ENCODE measurements at regions not wholly inside any gene's neighbourhood (a gene's known extent, or its start where the extent isn't known, plus 50 kb on each side); places are given as distances from the start of the nearest gene placed in this dataset.

DNA sequence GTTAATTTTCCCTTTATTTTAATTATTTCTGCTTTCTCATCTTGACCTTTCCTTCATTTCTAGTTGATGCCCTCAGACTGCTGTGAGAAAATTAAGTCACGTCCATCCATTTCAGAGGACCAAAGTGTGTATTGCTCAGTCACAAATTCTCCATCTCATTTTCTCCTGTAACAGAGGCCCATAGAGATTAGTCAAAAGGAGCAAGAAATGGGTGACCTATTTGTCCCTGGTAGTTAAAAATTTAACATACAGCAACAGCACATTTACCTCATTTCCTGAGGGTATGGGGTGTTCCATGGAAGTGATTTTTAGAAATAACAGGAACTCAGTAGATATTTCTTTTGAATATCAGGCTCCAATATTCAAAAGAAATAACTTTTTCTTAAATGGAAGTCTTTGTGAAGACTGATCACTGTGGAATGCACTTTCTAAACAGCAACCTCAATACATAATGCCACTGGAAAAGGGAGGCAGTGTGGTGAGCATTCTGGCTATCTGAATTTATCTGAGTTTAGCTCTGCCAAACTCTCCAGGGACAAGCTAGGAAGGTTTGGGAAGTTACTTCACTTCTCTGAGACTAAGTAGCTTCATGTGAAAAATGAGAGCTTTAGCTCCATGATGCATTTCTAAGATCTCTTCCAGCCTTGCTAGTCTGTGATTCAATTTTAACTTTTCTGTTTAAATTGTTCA lies 808.2 kb downstream of the SQOR start:
- DNase-seq: no peak

DNA sequence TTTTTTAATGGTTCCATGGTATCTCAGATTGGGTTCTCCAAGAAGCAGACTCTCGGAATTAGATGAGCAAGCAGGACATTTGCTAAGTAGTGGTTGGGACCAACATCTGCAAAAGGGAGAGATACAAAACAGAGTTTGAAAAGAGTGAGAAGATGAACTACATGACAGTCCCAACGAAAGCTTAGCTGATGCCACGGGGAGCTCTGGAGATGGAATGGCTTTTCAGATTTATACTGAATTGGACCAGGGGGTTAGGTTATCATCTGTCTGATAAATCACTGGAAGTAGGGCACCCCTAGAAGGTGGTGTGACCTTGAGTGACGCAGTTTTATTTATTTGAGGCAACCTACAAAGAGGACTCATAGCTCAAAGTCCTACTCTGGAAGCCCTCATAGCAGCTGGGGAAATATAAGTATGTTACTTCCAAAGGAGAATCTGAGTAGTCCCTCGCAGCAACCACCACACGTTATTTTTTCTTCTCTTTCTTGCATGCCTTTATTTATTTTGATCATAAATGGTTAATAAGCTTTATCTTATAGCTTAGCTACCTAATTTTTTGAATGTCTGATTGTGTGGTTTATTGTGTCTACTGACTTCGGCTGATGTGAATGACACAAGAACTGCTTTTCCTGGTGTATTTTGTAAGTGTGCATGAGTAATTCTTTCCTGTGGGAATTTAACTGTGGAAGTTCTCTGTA lies 815.4 kb downstream of the SQOR start:
- DNase-seq: no peak

DNA sequence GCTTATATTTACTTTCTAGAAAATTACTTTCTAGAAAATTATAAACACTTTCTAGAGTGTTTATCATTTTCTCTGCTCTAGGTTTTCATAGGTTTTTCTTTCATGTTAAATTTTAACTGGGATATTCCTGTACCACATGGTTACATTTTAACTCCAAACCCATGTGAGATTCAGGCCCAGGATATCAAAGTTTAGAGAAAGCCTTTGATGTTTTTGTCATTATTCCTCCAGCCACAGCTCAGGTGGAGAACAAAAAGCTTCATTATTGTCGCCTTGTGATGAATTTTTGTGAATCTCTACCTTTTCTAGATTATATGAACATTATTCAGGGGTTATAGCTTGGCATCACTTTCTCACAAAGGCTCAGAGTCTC lies 816.0 kb downstream of the SQOR start:
- no peak for DNase-seq

DNA sequence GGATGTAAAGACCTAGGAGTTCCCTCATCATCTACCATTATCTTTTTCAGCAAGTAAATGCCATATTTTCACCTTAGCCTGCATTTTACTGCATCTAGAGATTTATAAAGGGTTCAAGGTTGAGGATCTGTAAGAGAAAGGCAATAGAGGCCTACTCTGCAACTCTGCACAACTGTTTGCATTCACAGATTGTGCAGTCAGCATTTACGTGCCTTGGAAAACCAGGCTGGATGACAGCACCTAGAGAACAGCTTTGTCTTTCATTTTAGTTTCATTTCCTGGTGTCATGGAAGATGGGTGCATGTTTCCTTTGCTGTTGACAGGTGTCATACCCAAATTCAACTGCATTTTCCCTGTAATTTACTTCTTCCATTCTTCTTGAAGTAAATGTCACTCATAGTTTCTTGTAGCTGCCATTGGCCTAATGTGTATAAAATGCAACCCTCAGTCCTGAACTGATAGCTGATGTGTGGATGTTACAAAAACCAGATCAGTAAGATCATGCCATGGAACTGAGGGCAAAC lies 817.5 kb downstream of the SQOR start:
- DNase-seq: no peak

DNA sequence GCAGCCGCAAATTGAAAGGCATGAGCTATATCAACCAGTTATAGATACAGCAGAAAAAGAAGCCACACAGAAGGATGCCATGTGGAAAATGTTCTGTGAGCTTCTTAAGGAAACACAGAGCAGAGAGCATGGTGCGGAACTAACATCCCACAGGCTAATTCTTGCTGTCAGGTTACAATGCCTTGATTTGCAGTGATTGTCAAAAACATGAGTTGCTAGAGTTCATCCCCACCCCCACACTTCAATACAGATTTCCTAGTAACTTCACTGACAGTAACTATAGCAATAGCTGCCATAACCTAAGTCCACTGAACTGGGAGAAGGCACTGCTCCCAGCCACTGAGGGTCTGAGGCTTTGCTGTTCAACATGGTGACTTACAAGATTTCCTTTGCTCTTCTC lies 821.6 kb downstream of the SQOR start:
- DNase-seq: no peak

DNA sequence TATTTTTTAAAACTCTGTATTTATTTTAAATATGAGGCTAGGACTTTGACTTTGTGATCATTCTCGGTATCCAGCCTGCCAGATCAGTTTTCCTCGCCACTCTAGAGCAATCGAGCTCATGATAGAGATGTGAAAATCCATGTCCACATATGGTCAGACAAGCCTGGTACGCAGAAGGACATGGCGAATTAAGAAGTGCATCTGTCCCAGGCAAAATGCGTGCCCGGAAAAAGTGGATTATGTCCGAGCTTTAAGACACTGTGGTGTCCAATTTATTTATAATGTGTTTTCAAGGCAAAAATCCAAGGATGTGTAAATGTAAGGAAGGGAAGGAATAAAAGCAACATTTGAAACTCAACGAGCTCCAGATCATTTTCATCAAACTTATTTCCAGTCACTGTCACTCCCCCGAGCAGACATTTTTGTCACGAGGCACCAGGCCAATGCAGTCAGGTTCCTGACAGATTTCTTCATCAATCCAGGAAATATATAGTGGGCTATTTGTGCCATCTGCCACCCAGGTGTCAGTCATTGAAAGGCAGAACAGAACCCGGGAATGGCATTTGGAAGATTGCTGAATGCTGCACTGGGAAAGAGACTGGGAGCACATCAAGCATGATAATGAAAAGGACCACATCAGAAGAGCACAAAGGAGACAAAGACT lies 825.7 kb downstream of the SQOR start:
- no peak for DNase-seq

DNA sequence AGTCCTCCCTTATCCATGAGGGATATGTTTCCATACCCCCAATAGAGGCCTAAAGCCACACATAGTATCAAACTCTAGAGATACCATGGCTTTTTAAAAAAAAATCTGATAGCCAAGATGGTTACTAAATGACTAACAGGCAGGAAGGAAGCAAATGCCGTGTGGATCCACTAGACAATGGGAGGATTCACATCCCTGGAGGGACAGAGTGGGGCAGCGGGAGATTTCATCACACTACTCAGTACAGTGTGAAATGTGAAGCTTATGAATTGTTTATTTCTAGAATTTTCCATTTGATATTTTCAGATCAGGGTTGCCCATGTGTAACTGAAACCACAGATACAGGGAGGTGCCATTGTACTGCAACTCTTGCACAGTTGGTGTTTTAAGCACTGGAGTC lies 826.6 kb downstream of the SQOR start:
- no peak for DNase-seq

DNA sequence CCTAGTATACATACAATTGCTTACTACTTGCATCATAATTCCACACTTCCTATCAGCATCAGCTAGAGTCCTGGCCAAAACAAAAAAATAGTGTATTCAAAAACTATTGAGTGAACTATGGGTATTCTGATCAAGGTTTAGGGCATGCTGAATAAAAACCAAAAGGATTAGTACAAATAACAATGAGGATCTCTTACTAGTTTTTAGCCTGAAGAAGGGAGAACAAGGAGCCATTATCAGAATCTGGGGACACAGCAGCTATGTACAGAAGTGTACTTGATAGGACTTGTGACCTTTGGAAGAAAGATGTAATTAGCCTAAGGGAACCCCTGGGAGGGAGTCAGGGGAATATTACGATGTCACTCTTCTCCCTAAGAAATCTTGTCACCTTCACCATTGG lies 832.2 kb downstream of the SQOR start:
- DNase-seq: no peak

DNA sequence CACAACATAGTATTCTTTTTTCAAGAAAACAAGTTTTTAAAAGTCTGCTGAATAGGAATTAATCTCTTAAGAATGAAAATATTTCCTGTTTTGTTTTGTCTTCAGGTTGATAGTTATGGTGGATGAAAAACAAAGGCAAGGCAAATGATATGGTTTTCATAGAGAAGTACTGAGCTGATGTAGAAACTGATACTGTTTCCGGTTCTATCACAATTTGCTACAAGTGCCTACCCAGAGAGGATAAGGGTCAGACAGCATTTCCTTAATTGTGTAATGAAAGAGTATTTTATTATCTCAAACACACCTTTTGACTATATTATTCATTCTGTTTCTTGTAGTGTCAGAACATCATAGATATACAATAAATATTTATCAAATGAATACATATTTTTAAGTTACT lies 836.3 kb downstream of the SQOR start:
- DNase-seq: no peak

DNA sequence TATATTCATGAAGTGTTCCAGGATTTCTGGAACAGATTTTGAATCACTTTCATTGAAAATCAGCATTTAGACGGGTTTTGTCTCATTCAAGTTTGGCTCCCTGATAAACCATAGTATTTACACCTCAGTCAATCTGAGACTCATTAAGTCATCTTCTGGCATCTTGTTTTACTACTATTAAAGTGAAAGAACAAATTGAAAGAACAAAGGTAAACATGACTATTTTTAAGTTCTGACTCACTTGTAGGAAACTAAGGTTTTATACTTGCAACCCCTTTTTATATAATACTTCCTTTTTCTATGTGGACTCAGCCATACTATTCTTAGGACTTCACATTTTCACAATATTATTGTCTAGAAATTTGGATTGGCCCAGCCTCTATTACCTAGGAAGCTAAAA lies 854.4 kb downstream of the SQOR start:
- no peak for DNase-seq

DNA sequence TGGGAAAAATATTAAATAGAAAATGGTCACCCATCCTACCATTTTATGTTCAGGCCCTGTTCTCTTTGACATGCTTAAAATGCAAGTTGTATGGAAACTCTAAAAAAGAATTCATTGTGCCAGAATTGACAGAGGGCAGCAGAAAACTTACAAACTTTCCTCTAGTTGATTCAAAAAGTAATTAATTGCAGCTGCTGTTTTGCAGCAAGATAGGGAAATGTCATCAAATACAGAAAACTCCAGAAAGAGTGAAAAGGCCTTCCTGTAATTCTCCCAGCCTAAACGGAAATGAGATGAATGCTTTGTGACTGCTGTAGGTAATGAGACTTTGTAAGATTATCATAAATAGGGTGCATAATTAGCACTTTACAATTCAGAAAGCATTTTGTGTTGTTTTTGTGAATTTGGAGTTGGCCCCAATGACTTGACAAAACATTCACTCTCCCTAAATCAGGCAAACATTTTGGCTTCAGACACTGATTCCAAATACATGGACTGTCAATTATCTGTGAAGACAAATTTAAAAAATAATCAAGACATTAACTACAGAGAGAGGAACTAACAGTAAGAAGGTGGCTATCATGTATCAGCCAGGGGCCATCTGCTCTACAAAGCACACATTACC lies 861.8 kb downstream of the SQOR start:
- DNase-seq: no peak

DNA sequence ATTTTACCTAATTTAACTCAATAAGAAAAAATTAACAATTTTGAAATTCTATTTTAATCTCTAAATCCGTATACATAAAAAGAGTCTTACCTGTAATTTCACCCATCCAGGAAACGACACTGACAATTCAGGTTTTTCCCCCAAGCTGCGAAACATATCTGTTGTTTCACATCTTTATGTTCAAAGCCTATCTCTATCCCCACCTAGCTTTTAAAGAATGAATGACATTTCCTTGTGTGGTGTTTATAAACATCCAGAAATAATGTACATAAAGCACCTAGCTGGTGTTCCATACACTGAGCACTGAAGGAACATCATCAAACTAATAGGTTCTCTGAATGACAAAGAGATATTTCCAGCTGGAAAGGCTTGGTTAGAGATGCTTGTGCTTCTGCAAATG lies 867.8 kb downstream of the SQOR start:
- no peak for DNase-seq

DNA sequence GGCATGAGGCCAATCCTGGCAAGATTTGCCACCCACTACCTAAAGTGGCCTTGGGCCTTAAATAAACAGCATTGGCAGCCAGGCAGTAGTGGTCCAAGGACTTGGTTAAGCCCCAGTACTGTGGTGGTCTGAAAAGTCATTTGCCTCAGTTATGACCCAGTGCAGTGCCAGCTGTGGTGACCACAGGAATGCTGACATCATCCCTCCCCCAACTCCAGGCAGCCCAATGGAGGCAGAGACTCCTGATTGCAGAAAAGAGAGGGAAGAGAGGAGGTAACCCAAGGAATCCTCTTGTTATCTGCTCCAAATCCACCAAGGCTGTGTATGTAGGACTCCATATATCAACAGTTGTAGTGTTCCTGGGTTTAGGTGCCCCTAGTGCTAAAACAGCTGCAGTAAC lies 883.6 kb downstream of the SQOR start:
- DNase-seq: no peak

DNA sequence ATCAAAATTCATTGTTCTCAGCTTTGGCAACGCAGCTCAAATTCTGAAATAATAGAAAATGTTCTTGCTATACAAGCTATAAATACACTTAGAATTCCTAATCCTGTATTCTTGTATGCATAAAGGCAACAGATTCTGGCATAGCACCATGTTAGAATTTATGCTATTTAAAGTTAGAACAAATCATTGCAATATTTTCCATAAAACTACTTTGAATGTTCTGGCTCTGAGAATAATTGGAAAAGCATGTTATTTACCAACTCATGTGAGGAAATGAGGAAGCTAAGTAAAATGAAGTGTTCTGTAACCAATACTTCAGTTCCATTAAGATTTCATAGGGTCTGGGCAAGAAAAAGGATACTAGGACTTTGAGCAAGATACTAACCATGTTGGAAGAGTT lies 888.9 kb downstream of the SQOR start:
- no peak for DNase-seq

DNA sequence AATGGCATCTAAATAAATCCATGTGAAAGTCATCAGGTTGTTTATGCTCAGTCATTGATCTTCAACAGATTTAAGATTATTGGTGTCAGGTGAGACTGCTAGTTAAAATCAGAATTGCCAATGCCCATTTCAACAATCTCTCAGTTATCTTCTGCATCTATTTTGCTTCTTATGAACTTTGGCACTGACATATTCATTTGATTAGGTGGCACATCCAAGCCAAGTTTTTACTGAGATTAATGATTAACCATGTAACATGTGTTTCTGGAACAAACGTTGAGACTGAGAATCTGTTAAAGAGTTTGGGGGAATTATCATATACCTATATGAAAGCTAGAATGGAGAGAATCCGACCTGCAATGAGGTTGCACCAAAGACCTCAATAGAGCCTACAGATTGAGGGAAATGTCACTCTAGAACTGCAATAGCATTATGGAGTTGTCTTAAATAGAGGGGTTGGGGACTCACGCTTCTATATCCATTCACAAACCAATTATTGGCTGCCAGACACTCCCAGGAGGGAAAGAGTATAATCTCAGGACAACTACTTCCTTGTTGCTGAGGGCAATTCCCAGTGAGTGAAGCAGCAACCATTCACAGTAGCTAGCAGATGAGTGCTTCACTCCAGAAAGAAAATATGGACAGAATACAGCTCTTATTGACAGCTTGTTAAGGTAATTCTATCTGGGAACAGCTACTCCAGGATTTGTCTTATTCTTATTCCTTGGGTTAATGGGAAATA lies 891.3 kb downstream of the SQOR start:
- DNase-seq: no peak

DNA sequence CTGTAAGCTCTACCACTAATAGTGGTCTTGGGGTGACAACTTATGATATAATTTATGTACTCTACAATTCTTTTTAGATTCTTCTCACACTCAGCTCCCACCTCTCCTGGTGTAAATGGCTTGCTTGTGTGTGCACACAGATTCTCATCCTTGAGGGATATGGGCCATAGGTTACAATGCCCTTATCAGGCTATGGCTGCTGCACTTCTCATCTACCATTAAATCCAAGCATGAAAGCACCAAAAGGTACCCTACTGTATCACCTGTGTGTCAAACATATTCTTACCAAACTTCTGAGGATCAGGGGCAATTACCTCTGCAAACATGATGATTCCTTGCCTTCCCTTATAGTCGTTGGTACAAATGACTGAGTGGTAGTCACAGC lies 891.9 kb downstream of the SQOR start:
- DNase-seq: no peak

DNA sequence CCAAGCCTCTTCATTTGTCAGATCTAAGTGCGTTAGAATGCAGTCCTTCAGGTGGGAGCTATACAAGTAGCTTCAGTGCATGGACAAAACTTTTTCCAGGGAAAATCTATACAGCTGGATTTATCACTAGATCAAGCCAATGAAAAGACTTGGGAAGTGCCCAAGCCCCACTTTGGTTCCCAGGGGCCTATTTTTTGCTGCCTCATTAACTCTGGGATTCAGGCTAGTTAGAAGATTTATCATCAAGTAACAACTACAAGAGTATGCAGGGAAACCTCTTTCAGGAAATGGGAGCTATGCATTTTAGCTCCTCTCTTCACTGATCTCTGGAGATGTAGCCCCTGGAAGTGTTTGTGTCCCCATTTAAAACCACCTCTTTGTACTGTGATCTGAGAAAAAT lies 908.8 kb downstream of the SQOR start:
- no peak for DNase-seq

DNA sequence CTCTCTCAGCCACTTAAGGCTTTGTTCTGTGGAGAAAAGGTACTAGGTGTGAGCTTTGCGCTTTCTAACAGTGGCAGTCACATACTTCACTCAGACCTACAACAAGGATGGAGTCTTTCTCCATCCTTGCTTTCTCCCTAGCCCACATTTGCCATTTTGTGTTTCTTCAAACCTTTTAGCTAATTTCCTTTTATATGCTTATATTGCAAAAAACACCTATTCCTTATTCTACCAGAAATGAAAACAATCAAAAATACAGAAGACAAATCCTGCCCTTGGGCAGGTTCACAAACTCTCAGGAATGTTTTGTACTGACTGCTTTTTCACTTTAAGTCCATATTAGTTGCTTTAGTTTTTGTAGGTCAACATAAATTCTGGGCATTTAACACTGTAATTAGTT lies 914.2 kb downstream of the SQOR start:
- DNase-seq: no peak

DNA sequence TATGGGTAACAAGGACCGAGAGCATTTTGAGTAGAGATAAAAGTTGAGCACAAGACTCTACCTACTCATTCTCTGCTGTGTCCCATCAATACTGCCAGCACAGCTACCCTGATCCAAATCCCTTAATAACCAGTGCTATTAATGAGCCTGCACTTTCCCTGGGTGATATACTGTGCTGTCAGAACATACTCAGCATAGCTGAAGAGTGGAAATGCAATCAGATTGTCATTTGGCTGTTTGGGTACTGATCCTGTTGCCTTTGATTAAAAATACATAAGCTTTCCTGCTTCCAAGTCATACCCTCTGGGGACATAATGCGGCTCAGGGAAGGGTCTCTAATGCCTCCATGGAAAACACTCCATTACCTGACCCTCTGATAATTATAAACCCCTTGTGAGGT lies 917.5 kb downstream of the SQOR start:
- DNase-seq: no peak

DNA sequence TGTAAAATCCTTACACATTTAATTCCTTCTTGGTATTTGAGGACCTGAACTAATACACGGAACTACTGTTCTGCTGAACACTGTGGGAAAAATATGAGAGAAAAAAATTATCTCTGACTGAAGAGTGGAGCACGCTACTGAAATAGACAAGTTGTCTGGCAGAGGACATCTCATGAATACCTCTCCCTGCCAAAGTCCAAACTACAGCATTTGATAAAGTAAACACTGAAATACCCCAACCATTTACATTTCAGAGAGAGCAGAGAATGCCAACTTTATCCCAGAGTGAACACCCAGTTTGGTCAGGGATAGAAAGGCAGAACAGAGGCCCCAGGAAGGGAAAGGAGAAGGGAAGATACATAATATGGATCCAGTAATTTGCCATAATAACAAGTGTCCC lies 920.7 kb downstream of the SQOR start:
- no peak for DNase-seq

DNA sequence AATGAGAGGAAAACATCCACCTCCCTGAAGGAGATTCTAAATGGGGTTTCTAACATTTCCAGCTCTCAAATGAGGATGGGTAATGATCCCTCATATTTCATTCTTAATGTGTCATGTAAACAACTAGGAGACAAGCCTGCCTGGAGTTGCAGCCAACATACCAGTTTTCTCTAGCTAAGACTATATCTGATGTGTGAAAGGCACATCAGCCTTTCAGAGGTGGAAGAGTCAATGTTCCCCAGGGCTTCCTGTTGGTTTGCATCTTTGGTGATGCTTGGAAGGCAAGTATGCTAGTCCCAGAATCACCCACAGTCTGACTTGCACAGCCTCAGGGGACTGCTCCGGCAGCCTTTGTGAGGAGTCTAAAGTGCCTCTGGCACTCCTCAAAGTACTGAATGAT lies 921.2 kb downstream of the SQOR start:
- no peak for DNase-seq

DNA sequence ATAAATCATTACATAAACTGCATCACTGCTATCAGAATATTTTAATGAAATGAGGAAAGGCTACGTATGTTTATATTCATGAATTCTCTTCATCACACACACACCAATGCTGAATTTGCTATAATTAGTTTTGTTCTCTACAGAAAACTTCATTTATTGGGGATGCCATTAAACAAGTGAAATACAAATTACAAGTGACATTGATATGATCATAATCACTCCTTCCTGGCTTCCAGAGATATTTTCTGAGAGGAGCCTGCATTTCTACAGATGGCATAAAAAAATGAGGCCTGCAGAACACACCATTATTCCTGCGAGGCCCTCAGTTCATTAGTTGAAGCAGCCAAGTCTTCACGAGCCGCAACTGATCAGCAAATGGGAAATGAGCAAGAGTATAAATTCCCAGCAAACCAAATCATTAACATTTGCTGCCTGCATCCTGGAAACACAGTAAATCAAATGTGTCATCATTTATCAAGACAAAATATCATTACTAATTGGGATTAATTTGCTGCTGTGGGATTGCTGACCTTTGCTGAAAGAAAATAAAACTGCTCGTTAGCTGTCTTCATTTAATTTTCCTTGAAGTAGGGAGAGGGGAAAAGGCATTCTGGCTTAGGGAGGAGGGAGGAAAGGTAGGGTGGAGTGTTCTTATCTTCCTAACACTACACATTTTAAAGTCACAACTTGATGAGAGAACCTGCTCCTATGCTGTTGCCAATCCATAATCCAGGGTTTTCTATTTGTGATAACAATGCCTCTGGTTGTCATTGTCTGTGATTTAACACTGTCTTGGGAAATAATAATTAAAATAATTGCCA lies 921.9 kb downstream of the SQOR start:
- no peak for DNase-seq

Measured in NCI-H345 (cell line).